ENCODE measurements at regions not wholly inside any gene's neighbourhood (a gene's known extent, or its start where the extent isn't known, plus 50 kb on each side); places are given as distances from the start of the nearest gene placed in this dataset.

DNA sequence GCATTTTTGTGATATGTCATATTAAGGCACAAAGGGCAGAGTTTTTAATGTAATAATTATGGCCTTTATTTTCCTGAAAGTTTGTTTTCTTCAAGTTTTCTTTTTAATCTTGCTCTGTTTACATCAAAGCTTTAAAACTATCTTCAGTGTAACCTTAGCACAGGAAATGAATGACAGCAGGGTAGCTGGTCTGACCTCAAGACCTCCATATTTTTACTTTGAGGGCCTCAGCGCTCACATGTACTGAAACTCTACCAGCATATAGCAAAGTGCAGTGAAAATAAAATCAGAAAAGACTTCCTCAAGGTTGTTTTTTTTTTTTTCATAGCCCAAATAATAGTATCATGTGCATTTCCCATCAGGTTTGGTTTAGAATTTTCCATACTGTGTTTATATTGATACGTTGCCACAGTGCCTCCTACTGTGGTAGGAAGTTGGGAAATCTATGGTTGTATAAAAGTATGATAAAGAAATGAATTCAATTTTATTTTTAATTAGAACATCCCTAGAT is 163.4 kb downstream of the UBE2E3 start:
- Histone ChIP-seq H3K36me3 (ENCODE audit: control insufficient read depth in 1 of 2, insufficient read depth in 2 of 2, low read length in 2 of 2) (no peaks in the 10 kb centered on the region), H3K4me2 (ENCODE audit: low read length) (no peak overlapping the region), H3K9ac (ENCODE audit: low read length) (no peak overlapping the region), H3K79me2 (ENCODE audit: insufficient read depth, low read length) (no peaks in the 10 kb centered on the region), H4K20me1 (ENCODE audit: insufficient read depth) (no peaks in the 10 kb centered on the region), H3K27me3 (ENCODE audit: insufficient read depth, low read length) (no peaks in the 10 kb centered on the region), H3K4me1 (ENCODE audit: control insufficient read depth in 1 of 2, insufficient read depth in 2 of 2, low read length in 2 of 2) (no peaks in the 10 kb centered on the region), H3K4me3 (replicated peaks in 1 of 2; ENCODE audit: low read depth in 1 of 2, low read length in 2 of 2) (no peak overlapping the region), H3K9me3 (ENCODE audit: control insufficient read depth in 1 of 2, insufficient read depth in 1 of 2, low read depth in 1 of 2, low read length in 2 of 2) (no peaks in the 10 kb centered on the region), H3K27ac (ENCODE audit: low read depth, low read length) (no peak overlapping the region), H2AFZ (ENCODE audit: low read depth, low read length, poor library complexity, severe bottlenecking) (no peak overlapping the region), H3K9me2 (ENCODE audit: insufficient read depth) (no peaks in the 10 kb centered on the region)
- ChIA-PET POLR2A (no interaction called here), CTCF (no interaction called here), RAD21 (ENCODE audit: low non-redundant PET in 1 of 2, low total read pairs in 2 of 2, uncharacterized antibody in 2 of 2, unreplicated experiment in 2 of 2) (no interaction called here)
- BruUV-seq (replicated peaks), result no TSS peak
- TF ChIP-seq SP1 (IDR thresholded peaks at IDR 0.05; ENCODE audit: low read depth) (no peak), POLR2A (IDR thresholded peaks at IDR 0.05; ENCODE audit: borderline replicate concordance, extremely low read depth, insufficient read depth, insufficient read length) (no peak), ZNF274 (IDR thresholded peaks at IDR 0.05; ENCODE audit: low read depth, low read length) (no peak), ELF1 (IDR thresholded peaks at IDR 0.05; ENCODE audit: borderline replicate concordance, low read depth) (no peak), SRF (IDR thresholded peaks at IDR 0.05; ENCODE audit: low read depth) (no peak)
- TF ChIP-seq, protein P1, sequence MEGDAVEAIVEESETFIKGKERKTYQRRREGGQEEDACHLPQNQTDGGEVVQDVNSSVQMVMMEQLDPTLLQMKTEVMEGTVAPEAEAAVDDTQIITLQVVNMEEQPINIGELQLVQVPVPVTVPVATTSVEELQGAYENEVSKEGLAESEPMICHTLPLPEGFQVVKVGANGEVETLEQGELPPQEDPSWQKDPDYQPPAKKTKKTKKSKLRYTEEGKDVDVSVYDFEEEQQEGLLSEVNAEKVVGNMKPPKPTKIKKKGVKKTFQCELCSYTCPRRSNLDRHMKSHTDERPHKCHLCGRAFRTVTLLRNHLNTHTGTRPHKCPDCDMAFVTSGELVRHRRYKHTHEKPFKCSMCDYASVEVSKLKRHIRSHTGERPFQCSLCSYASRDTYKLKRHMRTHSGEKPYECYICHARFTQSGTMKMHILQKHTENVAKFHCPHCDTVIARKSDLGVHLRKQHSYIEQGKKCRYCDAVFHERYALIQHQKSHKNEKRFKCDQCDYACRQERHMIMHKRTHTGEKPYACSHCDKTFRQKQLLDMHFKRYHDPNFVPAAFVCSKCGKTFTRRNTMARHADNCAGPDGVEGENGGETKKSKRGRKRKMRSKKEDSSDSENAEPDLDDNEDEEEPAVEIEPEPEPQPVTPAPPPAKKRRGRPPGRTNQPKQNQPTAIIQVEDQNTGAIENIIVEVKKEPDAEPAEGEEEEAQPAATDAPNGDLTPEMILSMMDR (IDR thresholded peaks at IDR 0.05 in 2 of 3, conservative IDR thresholded peaks at IDR 0.05 in 1 of 3; ENCODE audit: borderline replicate concordance in 1 of 3, insufficient read depth in 1 of 3, low read depth in 2 of 3, low read length in 2 of 3), result no peak
- DNase-seq (ENCODE audit: low read depth, low spot score), result no peak
- ATAC-seq, result no peak
- intact Hi-C loops (cut with micrococcal nuclease), result no loop called here

DNA sequence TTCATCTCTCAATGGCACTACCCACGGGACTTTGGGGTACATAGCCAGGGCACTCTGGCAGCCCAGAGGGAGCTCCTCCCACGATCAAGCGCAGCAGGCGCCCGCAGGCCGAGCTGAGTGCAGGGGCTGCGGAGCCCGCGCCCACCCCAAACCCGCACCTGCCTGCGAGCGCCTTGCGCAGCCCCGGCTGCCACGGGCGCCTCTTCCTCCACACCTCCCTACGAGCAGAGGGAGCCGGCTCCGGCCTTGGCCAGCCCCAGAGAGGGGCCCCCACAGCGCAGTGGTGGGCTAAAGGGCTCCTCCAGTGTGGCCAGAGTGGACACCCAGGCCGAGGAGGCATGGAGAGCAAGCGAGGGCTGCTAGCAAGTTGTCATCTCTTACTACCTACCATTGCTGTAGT is 165.2 kb downstream of the UBE2E3 start:
- DNase-seq (ENCODE audit: low read depth, low spot score) (no peak), ATAC-seq (no peak)
- intact Hi-C loops (cut with micrococcal nuclease), result no loop called here
- H4K20me1 ChIP-seq (ENCODE audit: insufficient read depth), result no peaks in the 10 kb centered on the region
- H3K27me3 ChIP-seq (ENCODE audit: insufficient read depth, low read length), result no peaks in the 10 kb centered on the region
- no peaks in the 10 kb centered on the region for H3K36me3 ChIP-seq (ENCODE audit: control insufficient read depth in 1 of 2, insufficient read depth in 2 of 2, low read length in 2 of 2)
- no peaks in the 10 kb centered on the region for H3K9me2 ChIP-seq (ENCODE audit: insufficient read depth)
- H3K9ac ChIP-seq (ENCODE audit: low read length), result no peak overlapping the region
- no peaks in the 10 kb centered on the region for H3K9me3 ChIP-seq (ENCODE audit: control insufficient read depth in 1 of 2, insufficient read depth in 1 of 2, low read depth in 1 of 2, low read length in 2 of 2)
- H3K79me2 ChIP-seq (ENCODE audit: insufficient read depth, low read length), result no peaks in the 10 kb centered on the region
- H2AFZ ChIP-seq (ENCODE audit: low read depth, low read length, poor library complexity, severe bottlenecking), result no peak overlapping the region
- H3K4me1 ChIP-seq (ENCODE audit: control insufficient read depth in 1 of 2, insufficient read depth in 2 of 2, low read length in 2 of 2), result no peaks in the 10 kb centered on the region
- RAD21 ChIA-PET (ENCODE audit: low non-redundant PET in 1 of 2, low total read pairs in 2 of 2, uncharacterized antibody in 2 of 2, unreplicated experiment in 2 of 2), result no interaction called here
- CTCF ChIA-PET, result no interaction called here
- no TSS peak for BruUV-seq (replicated peaks)
- POLR2A ChIA-PET, result no interaction called here
- H3K4me3 ChIP-seq (replicated peaks in 1 of 2; ENCODE audit: low read depth in 1 of 2, low read length in 2 of 2), result no peak overlapping the region
- H3K27ac ChIP-seq (ENCODE audit: low read depth, low read length), result no peak overlapping the region
- no peak overlapping the region for H3K4me2 ChIP-seq (ENCODE audit: low read length)
- TF ChIP-seq CEBPB (IDR thresholded peaks at IDR 0.05; ENCODE audit: low read depth) (no peak), POLR2A (IDR thresholded peaks at IDR 0.05; ENCODE audit: borderline replicate concordance, extremely low read depth, insufficient read depth, insufficient read length) (no peak), TCF7L2 (IDR thresholded peaks at IDR 0.05; ENCODE audit: borderline replicate concordance, extremely low read depth, insufficient read depth, insufficient read length) (no peak), ZNF274 (IDR thresholded peaks at IDR 0.05; ENCODE audit: low read depth, low read length) (no peak)
- TF ChIP-seq, protein P2, sequence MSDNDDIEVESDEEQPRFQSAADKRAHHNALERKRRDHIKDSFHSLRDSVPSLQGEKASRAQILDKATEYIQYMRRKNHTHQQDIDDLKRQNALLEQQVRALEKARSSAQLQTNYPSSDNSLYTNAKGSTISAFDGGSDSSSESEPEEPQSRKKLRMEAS (IDR thresholded peaks at IDR 0.05), result no peak
- TF ChIP-seq, protein P3, sequence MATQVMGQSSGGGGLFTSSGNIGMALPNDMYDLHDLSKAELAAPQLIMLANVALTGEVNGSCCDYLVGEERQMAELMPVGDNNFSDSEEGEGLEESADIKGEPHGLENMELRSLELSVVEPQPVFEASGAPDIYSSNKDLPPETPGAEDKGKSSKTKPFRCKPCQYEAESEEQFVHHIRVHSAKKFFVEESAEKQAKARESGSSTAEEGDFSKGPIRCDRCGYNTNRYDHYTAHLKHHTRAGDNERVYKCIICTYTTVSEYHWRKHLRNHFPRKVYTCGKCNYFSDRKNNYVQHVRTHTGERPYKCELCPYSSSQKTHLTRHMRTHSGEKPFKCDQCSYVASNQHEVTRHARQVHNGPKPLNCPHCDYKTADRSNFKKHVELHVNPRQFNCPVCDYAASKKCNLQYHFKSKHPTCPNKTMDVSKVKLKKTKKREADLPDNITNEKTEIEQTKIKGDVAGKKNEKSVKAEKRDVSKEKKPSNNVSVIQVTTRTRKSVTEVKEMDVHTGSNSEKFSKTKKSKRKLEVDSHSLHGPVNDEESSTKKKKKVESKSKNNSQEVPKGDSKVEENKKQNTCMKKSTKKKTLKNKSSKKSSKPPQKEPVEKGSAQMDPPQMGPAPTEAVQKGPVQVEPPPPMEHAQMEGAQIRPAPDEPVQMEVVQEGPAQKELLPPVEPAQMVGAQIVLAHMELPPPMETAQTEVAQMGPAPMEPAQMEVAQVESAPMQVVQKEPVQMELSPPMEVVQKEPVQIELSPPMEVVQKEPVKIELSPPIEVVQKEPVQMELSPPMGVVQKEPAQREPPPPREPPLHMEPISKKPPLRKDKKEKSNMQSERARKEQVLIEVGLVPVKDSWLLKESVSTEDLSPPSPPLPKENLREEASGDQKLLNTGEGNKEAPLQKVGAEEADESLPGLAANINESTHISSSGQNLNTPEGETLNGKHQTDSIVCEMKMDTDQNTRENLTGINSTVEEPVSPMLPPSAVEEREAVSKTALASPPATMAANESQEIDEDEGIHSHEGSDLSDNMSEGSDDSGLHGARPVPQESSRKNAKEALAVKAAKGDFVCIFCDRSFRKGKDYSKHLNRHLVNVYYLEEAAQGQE (IDR thresholded peaks at IDR 0.05; ENCODE audit: low read depth), result no peak
- TF ChIP-seq, protein P1 (IDR thresholded peaks at IDR 0.05 in 2 of 3, conservative IDR thresholded peaks at IDR 0.05 in 1 of 3; ENCODE audit: borderline replicate concordance in 1 of 3, insufficient read depth in 1 of 3, low read depth in 2 of 3, low read length in 2 of 3), result no peak
- TF ChIP-seq, protein P4, sequence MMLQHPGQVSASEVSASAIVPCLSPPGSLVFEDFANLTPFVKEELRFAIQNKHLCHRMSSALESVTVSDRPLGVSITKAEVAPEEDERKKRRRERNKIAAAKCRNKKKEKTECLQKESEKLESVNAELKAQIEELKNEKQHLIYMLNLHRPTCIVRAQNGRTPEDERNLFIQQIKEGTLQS (IDR thresholded peaks at IDR 0.05), result no peak

Data from HCT116 (cell line).